ENCODE measurements at regions not wholly inside any gene's neighbourhood (a gene's known extent, or its start where the extent isn't known, plus 50 kb on each side); places are given as distances from the start of the nearest gene placed in this dataset.

DNA sequence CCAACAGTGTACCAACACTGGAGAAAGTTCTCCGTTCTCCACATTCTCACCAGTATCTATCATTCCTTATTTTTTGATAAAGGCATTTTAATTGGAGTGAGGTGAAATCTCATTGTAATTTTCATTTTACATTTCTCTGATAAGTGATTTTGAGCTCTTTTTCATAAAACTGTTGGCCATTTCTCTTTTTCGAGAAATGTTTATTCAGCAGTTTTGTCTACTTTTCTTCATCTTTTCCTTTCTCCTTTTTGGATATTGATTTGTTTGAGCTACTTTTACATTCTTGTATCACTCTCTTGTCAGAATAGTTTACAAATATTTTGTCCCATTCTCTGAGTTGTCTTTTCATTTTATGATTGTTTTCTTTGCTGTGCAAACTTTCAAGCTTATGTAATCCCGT lies 555.2 kb downstream of the COL12A1 start:
- no peak overlapping the region for H3K4me3 Mint-ChIP-seq (ENCODE audit: unreplicated experiment)
- H3K36me3 Mint-ChIP-seq (ENCODE audit: insufficient read depth, unreplicated experiment): no peaks in the 10 kb centered on the region
- TF ChIP-seq, protein P1, sequence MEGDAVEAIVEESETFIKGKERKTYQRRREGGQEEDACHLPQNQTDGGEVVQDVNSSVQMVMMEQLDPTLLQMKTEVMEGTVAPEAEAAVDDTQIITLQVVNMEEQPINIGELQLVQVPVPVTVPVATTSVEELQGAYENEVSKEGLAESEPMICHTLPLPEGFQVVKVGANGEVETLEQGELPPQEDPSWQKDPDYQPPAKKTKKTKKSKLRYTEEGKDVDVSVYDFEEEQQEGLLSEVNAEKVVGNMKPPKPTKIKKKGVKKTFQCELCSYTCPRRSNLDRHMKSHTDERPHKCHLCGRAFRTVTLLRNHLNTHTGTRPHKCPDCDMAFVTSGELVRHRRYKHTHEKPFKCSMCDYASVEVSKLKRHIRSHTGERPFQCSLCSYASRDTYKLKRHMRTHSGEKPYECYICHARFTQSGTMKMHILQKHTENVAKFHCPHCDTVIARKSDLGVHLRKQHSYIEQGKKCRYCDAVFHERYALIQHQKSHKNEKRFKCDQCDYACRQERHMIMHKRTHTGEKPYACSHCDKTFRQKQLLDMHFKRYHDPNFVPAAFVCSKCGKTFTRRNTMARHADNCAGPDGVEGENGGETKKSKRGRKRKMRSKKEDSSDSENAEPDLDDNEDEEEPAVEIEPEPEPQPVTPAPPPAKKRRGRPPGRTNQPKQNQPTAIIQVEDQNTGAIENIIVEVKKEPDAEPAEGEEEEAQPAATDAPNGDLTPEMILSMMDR (IDR thresholded peaks at IDR 0.05; ENCODE audit: unreplicated experiment): no peak
- no peaks in the 10 kb centered on the region for H3K4me1 Mint-ChIP-seq (ENCODE audit: insufficient read depth, unreplicated experiment)
- H3K9me3 Mint-ChIP-seq (ENCODE audit: unreplicated experiment): peaks cover 7% of the 10 kb centered on the region
- intact Hi-C loops (cut with micrococcal nuclease): no loop called here
- BruUV-seq (replicated peaks): no TSS peak
- H3K27ac Mint-ChIP-seq (ENCODE audit: low read depth, unreplicated experiment): no peak overlapping the region
- CTCF ChIA-PET: interaction anchor here (0.9 kb wide), 1 partner anchor 75 kb away, joined by 3 read pairs; no protein-coding TSS in a partner anchor
- no peaks in the 10 kb centered on the region for H3K27me3 Mint-ChIP-seq (ENCODE audit: insufficient read depth, unreplicated experiment)
- DNase-seq (ENCODE audit: unreplicated experiment): no peak
- POLR2A ChIA-PET: interaction anchor here (0.6 kb wide), 1 partner anchor 319 kb away, joined by 4 read pairs; no protein-coding TSS in a partner anchor

DNA sequence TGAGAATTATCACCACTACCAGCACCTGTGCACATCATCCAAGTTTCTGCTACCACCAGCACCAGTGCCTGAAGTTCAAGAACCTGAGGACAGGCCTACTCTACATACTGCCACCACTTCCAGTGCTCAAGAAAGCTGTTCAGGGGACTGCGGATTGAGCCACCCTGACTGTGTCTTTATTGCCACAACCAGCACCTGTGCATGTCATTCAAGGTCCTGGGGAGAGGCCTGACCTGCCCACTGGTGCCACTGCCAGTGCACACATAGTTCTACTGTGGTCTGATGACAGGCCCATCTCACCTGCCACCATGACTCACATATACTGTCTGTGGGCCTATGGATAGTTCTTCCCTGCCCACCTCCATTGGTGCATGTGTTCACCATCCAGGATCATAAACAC lies 559.4 kb downstream of the COL12A1 start:
- POLR2A ChIA-PET: no interaction called here
- H3K4me1 Mint-ChIP-seq (ENCODE audit: insufficient read depth, unreplicated experiment): peaks cover 5% of the 10 kb centered on the region
- CTCF ChIA-PET: no interaction called here
- H3K27ac Mint-ChIP-seq (ENCODE audit: low read depth, unreplicated experiment): no peak overlapping the region
- TF ChIP-seq, protein P1 (IDR thresholded peaks at IDR 0.05; ENCODE audit: unreplicated experiment): no peak
- H3K36me3 Mint-ChIP-seq (ENCODE audit: insufficient read depth, unreplicated experiment): no peaks in the 10 kb centered on the region
- H3K4me3 Mint-ChIP-seq (ENCODE audit: unreplicated experiment): no peak overlapping the region
- BruUV-seq (replicated peaks): no TSS peak
- intact Hi-C loops (cut with micrococcal nuclease): no loop called here
- peaks cover 7% of the 10 kb centered on the region for H3K9me3 Mint-ChIP-seq (ENCODE audit: unreplicated experiment)
- DNase-seq (ENCODE audit: unreplicated experiment): no peak
- no peaks in the 10 kb centered on the region for H3K27me3 Mint-ChIP-seq (ENCODE audit: insufficient read depth, unreplicated experiment)

DNA sequence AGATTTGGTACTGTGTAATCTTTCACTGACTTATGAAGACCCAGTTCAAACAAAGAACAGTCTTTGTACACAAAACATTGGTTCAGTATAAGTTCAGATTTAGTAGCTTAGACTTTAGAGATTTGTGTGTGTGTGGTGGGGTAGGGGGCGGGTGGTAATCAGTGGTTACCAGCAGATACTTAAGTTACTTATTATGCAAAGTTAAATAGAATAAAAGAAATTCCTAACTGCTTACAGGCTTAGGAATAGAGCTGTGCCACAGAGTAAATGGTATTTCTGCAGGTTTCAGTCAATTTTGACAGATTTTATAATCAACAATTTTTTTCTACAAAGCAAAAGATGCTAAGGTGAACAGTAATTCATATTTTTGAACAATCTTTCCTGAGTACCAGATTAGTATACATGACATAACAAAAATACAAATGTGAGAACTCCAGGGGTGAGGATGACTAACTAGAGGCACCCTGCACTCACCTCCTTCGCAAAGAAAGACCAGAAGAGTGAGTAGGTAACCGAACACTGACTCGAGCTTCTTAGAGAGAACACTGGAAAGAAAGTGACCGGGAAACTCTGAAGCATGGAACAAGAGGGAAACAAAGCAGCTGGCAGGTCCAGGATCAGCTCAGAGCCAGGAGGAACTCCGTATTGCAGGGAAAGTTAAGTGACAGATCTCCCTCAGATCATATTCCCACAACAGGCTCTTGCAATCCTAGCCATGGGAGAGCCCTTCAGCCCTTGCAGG lies 560.6 kb downstream of the COL12A1 start:
- Mint-ChIP-seq H3K36me3 (ENCODE audit: insufficient read depth, unreplicated experiment) (no peaks in the 10 kb centered on the region), H3K9me3 (ENCODE audit: unreplicated experiment) (peaks cover 5% of the 10 kb centered on the region), H3K4me3 (ENCODE audit: unreplicated experiment) (no peak overlapping the region), H3K4me1 (ENCODE audit: insufficient read depth, unreplicated experiment) (peaks cover 5% of the 10 kb centered on the region), H3K27ac (ENCODE audit: low read depth, unreplicated experiment) (no peak overlapping the region), H3K27me3 (ENCODE audit: insufficient read depth, unreplicated experiment) (no peaks in the 10 kb centered on the region)
- intact Hi-C loops (cut with micrococcal nuclease): no loop called here
- CTCF ChIA-PET: no interaction called here
- POLR2A ChIA-PET: no interaction called here
- BruUV-seq (replicated peaks): no TSS peak
- TF ChIP-seq, protein P1 (IDR thresholded peaks at IDR 0.05; ENCODE audit: unreplicated experiment): no peak
- DNase-seq (ENCODE audit: unreplicated experiment): no peak

DNA sequence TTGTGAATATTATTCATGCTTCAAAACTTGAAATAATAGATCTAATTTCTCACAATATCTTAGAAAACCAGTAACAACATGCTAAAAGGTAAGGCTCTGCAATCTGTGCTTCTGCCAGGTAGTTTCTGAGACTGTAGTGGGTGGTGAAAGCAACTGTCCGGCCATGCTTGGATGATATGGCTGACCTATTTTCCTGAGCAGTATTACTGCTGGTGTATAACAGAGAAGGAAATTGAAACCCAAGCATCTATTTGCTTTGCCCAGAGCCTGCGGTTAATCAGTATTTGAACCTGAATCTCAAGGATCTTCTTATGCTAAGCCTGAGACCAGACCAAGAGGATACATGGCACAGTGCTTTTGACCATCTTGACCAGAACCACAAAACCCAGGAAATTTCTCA lies 563.8 kb downstream of the COL12A1 start:
- TF ChIP-seq, protein P1 (IDR thresholded peaks at IDR 0.05; ENCODE audit: unreplicated experiment): no peak
- Mint-ChIP-seq H3K9me3 (ENCODE audit: unreplicated experiment) (no peaks in the 10 kb centered on the region), H3K4me3 (ENCODE audit: unreplicated experiment) (no peak overlapping the region), H3K27ac (ENCODE audit: low read depth, unreplicated experiment) (no peak overlapping the region), H3K4me1 (ENCODE audit: insufficient read depth, unreplicated experiment) (peaks cover 5% of the 10 kb centered on the region), H3K27me3 (ENCODE audit: insufficient read depth, unreplicated experiment) (no peaks in the 10 kb centered on the region), H3K36me3 (ENCODE audit: insufficient read depth, unreplicated experiment) (no peaks in the 10 kb centered on the region)
- intact Hi-C loops (cut with micrococcal nuclease): no loop called here
- BruUV-seq (replicated peaks): no TSS peak
- no peak for DNase-seq (ENCODE audit: unreplicated experiment)
- ChIA-PET POLR2A (interaction anchor here (0.9 kb wide), 1 partner anchor 9 kb away, joined by 4 read pairs; no protein-coding TSS in a partner anchor), CTCF (interaction anchor here (0.7 kb wide), 2 partner anchors 22 to 777 kb away, joined by 3 to 4 read pairs; no protein-coding TSS in a partner anchor)
